Activated CD8-positive, alpha-beta T cell treated with anti-CD3 and anti-CD28 coated beads for 36 hours (primary cell): ENCODE measurements at regions not wholly inside any gene's neighbourhood (a gene's known extent, or its start where the extent isn't known, plus 50 kb on each side); places are given as distances from the start of the nearest gene placed in this dataset.
"Not testable (repeated sequence)": the region's sequence is repeated elsewhere in the genome, so short reads cannot be mapped to it uniquely, and the experiment has no call there.

Experiments used
- ATAC-seq: fragments of 200-7000 bp; cut with Tn5 transposase; one replicate; pipeline ENCODE4 v1.10.0; 2021; ENCODE audit warnings: mild to moderate bottlenecking, moderate library complexity
- CTCF ChIA-PET: fragments of 350-600 bp; sonication (Branson Sonifier 250); formaldehyde crosslinking; loops from one replicate; lab custom pipeline; 2021; ENCODE audit warnings: antibody characterized with exemption; lab: Charles Lee
- POLR2A ChIA-PET: fragments of 350-600 bp; sonication (Branson Sonifier 250); formaldehyde crosslinking; loops from one replicate; lab custom pipeline; 2021; ENCODE audit warnings: antibody characterized with exemption; lab: Charles Lee
- DNase-seq: peaks from one replicate; pipeline ENCODE4 v3.0.0-alpha.2; 2020
- H3K27ac Mint-ChIP-seq: one replicate; pipeline ENCODE4 v1.8.0; 2021; ENCODE audit warnings: mild to moderate bottlenecking, mixed read lengths
- H3K27me3 Mint-ChIP-seq: one replicate; pipeline ENCODE4 v1.8.0; 2021; ENCODE audit warnings: mixed read lengths
- H3K36me3 Mint-ChIP-seq: one replicate; pipeline ENCODE4 v1.8.0; 2021; ENCODE audit warnings: low read depth, mixed read lengths
- H3K4me1 Mint-ChIP-seq: one replicate; pipeline ENCODE4 v1.8.0; 2021; ENCODE audit warnings: low read depth, mixed read lengths
- H3K4me3 Mint-ChIP-seq: one replicate; pipeline ENCODE4 v1.8.0; 2021; ENCODE audit warnings: mild to moderate bottlenecking, moderate library complexity, mixed read lengths
- H3K9me3 Mint-ChIP-seq: one replicate; pipeline ENCODE4 v1.8.0; 2021; ENCODE audit warnings: mixed read lengths
- CTCF ChIP-seq: fragments of 200-600 bp; IDR thresholded peaks from one replicate; pipeline ENCODE4 v1.8.0; 2022; ENCODE audit warnings: antibody characterized with exemption, mild to moderate bottlenecking
- intact Hi-C: fragments of 100-400 bp; cut with micrococcal nuclease; formaldehyde crosslinking; loops from one replicate; pipeline ENCODE4 v1.10.0; 2022

GRCh38 chr1:70720109-70720508 is 309.0 kb downstream of the CTH start:
- H3K9me3 Mint-ChIP-seq, result peaks cover 10% of the 10 kb centered on the region
- TF ChIP-seq CTCF, result no peak
- H3K36me3 Mint-ChIP-seq, result no peaks in the 10 kb centered on the region
- DNase-seq (no peak), ATAC-seq (no peak)
- H3K4me3 Mint-ChIP-seq, result no peak overlapping the region
- ChIA-PET CTCF (no interaction called here), POLR2A (no interaction called here)
- H3K27ac Mint-ChIP-seq, result no peak overlapping the region
- H3K4me1 Mint-ChIP-seq, result no peaks in the 10 kb centered on the region
- no peaks in the 10 kb centered on the region for H3K27me3 Mint-ChIP-seq
- intact Hi-C loops, result no loop called here

- POLR2A ChIA-PET, result no interaction called here
- CTCF ChIA-PET, result no interaction called here
- no peaks in the 10 kb centered on the region for H3K36me3 Mint-ChIP-seq
- no peaks in the 10 kb centered on the region for H3K27me3 Mint-ChIP-seq
- intact Hi-C loops, result no loop called here
- no peak for TF ChIP-seq CTCF
- H3K9me3 Mint-ChIP-seq, result peaks cover 14% of the 10 kb centered on the region
- H3K27ac Mint-ChIP-seq, result no peak overlapping the region
- no peak for DNase-seq
- ATAC-seq, result no peak
- no peaks in the 10 kb centered on the region for H3K4me1 Mint-ChIP-seq
- H3K4me3 Mint-ChIP-seq, result no peak overlapping the region
Measured at GRCh38 chr1:70720521-70720920, 309.5 kb downstream of the CTH start.

GRCh38 chr1:70727886-70728489 is 316.9 kb downstream of the CTH start:
- DNase-seq (no peak), ATAC-seq (no peak)
- Mint-ChIP-seq H3K27ac (no peak overlapping the region), H3K4me3 (no peak overlapping the region), H3K9me3 (peaks cover 23% of the 10 kb centered on the region), H3K4me1 (no peaks in the 10 kb centered on the region), H3K27me3 (no peaks in the 10 kb centered on the region), H3K36me3 (no peaks in the 10 kb centered on the region)
- no peak for TF ChIP-seq CTCF
- ChIA-PET POLR2A (no interaction called here), CTCF (no interaction called here)
- intact Hi-C loops, result no loop called here

GRCh38 chr1:70736518-70736917 is 311.1 kb downstream of the PTGER3 start:
- DNase-seq, H3K9me3 Mint-ChIP-seq, ATAC-seq, intact Hi-C loops, H3K4me3 Mint-ChIP-seq, H3K36me3 Mint-ChIP-seq, POLR2A ChIA-PET, CTCF ChIA-PET, H3K27me3 Mint-ChIP-seq, H3K27ac Mint-ChIP-seq, H3K4me1 Mint-ChIP-seq: not testable (repeated sequence)

- ChIA-PET CTCF (no interaction called here), POLR2A (no interaction called here)
- H3K36me3 Mint-ChIP-seq, result no peaks in the 10 kb centered on the region
- no peak overlapping the region for H3K27ac Mint-ChIP-seq
- no peaks in the 10 kb centered on the region for H3K27me3 Mint-ChIP-seq
- no peak for ATAC-seq
- peaks cover 6% of the 10 kb centered on the region for H3K9me3 Mint-ChIP-seq
- intact Hi-C loops, result no loop called here
- TF ChIP-seq CTCF, result no peak
- H3K4me1 Mint-ChIP-seq, result no peaks in the 10 kb centered on the region
- no peak for DNase-seq
- H3K4me3 Mint-ChIP-seq, result no peak overlapping the region
Measured at GRCh38 chr1:70737125-70737524, 310.5 kb downstream of the PTGER3 start.

GRCh38 chr1:70738624-70739023 is 309.0 kb downstream of the PTGER3 start:
- Mint-ChIP-seq H3K27me3 (no peaks in the 10 kb centered on the region), H3K9me3 (peaks cover 11% of the 10 kb centered on the region)

More at GRCh38 chr1:70738624-70739023, 309.0 kb downstream of the PTGER3 start:
- DNase-seq, result no peak
- ChIA-PET POLR2A (no interaction called here), CTCF (no interaction called here)
- H3K4me1 Mint-ChIP-seq, result no peaks in the 10 kb centered on the region
- H3K27ac Mint-ChIP-seq, result no peak overlapping the region
- no peak for ATAC-seq
- H3K36me3 Mint-ChIP-seq, result no peaks in the 10 kb centered on the region
- intact Hi-C loops, result no loop called here
- TF ChIP-seq CTCF, result no peak
- H3K4me3 Mint-ChIP-seq, result no peak overlapping the region
